A673 (cell line): ENCODE measurements at regions not wholly inside any gene's neighbourhood (a gene's known extent, or its start where the extent isn't known, plus 50 kb on each side); places are given as distances from the start of the nearest gene placed in this dataset.

Experiments used
- BruUV-seq: library from RNA; stranded (reverse); fragments of 400-500 nt; replicated peaks from 2 replicates; lab custom pipeline; 2021; lab: Mats Ljungman, UMichigan
- CTCF ChIA-PET: fragments of 300-600 bp; sonication (Branson Sonifier 250); formaldehyde crosslinking; loops from one replicate; lab custom pipeline; 2022; ENCODE audit warnings: antibody characterized with exemption; lab: Charles Lee
- POLR2A ChIA-PET: fragments of 300-600 bp; sonication (Branson Sonifier 250); formaldehyde crosslinking; loops from one replicate; lab custom pipeline; 2022; ENCODE audit warnings: antibody characterized with exemption; ENCODE audit not compliant: low non-redundant PET; lab: Charles Lee
- DNase-seq: peaks from one replicate; pipeline ENCODE4 v3.0.0-alpha.2; 2015; ENCODE audit warnings: low spot score
- H3K27ac ChIP-seq: fragments of 200-600 bp; sonication (generic); 2 replicates; pipeline ENCODE4 v1.5.1; 2016; ENCODE audit warnings: mixed run types, low read depth, mild to moderate bottlenecking, mixed read lengths, antibody characterized with exemption, low read length; ENCODE audit not compliant: poor library complexity, severe bottlenecking
- H3K27me3 ChIP-seq: fragments of 200-600 bp; sonication (generic); replicated peaks from 2 replicates; pipeline ENCODE4 v1.6.1; 2017; ENCODE audit warnings: mixed run types, low read depth, mild to moderate bottlenecking, mixed read lengths, antibody characterized with exemption, low read length; ENCODE audit not compliant: insufficient read depth, poor library complexity
- H3K36me3 ChIP-seq: fragments of 200-600 bp; sonication (generic); 2 replicates; pipeline ENCODE4 v1.6.1; 2016; ENCODE audit warnings: mixed run types, mild to moderate bottlenecking, mixed read lengths, antibody characterized with exemption, low read length; ENCODE audit not compliant: insufficient read depth, poor library complexity, severe bottlenecking
- H3K4me1 ChIP-seq: fragments of 200-600 bp; sonication (generic); 2 replicates; pipeline ENCODE4 v1.6.1; 2017; ENCODE audit warnings: mixed run types, mild to moderate bottlenecking, mixed read lengths, antibody characterized with exemption, low read length; ENCODE audit not compliant: insufficient read depth, poor library complexity, severe bottlenecking
- H3K4me3 ChIP-seq: fragments of 200-600 bp; sonication (generic); 2 replicates; pipeline ENCODE4 v1.5.1; 2016; ENCODE audit warnings: low read depth, mixed run types, mild to moderate bottlenecking, mixed read lengths, low read length; ENCODE audit not compliant: poor library complexity, severe bottlenecking
- H3K9me3 ChIP-seq: fragments of 200-600 bp; sonication (generic); 2 replicates; pipeline ENCODE4 v1.6.1; 2016; ENCODE audit warnings: mixed run types, low read depth, mild to moderate bottlenecking, mixed read lengths, antibody characterized with exemption, low read length; ENCODE audit not compliant: poor library complexity, severe bottlenecking
- CTCF ChIP-seq: fragments of 300-800, 200-600 bp; sonication (generic); conservative IDR thresholded peaks from 2 replicates; pipeline ENCODE4 v1.5.1; 2017; ENCODE audit warnings: low read depth, mild to moderate bottlenecking, antibody characterized with exemption, low read length, moderate library complexity, mixed read lengths
- EZH2 ChIP-seq: fragments of 200-600 bp; sonication (generic); IDR thresholded peaks from 2 replicates; pipeline ENCODE4 v1.6.1; 2017; ENCODE audit warnings: borderline replicate concordance, low read depth, mild to moderate bottlenecking, mixed read lengths, antibody characterized with exemption, low read length; ENCODE audit not compliant: poor library complexity, severe bottlenecking
- intact Hi-C: fragments of 100-400 bp; cut with micrococcal nuclease; formaldehyde crosslinking; loops from one replicate; pipeline ENCODE4 v1.10.0; 2022; ENCODE audit not compliant: unreplicated experiment

- H3K4me3 ChIP-seq = no peak overlapping the region
- no peaks in the 10 kb centered on the region for H3K27me3 ChIP-seq
- ChIA-PET POLR2A (no interaction called here), CTCF (no interaction called here)
- H3K9me3 ChIP-seq = no peaks in the 10 kb centered on the region
- H3K36me3 ChIP-seq = no peaks in the 10 kb centered on the region
- H3K4me1 ChIP-seq = no peaks in the 10 kb centered on the region
- TF ChIP-seq CTCF (no peak), EZH2 (no peak)
- BruUV-seq = no TSS peak
- no peak overlapping the region for H3K27ac ChIP-seq
- intact Hi-C loops = no loop called here
- no peak for DNase-seq
Observed at GRCh38 chr14:80110721-80111120, 100.6 kb downstream of the DIO2 start.

- Histone ChIP-seq H3K4me1 (no peaks in the 10 kb centered on the region), H3K27ac (no peak overlapping the region), H3K9me3 (no peaks in the 10 kb centered on the region), H3K4me3 (no peak overlapping the region), H3K36me3 (no peaks in the 10 kb centered on the region), H3K27me3 (no peaks in the 10 kb centered on the region)
- BruUV-seq = no TSS peak
- no peak for DNase-seq
- intact Hi-C loops = no loop called here
- TF ChIP-seq CTCF (no peak), EZH2 (no peak)
- ChIA-PET POLR2A (no interaction called here), CTCF (no interaction called here)
Observed at GRCh38 chr14:80109055-80109454, 102.2 kb downstream of the DIO2 start.

GRCh38 chr14:80108430-80108829, 102.9 kb downstream of the DIO2 start:
- no TSS peak for BruUV-seq
- no peaks in the 10 kb centered on the region for H3K36me3 ChIP-seq
- no peaks in the 10 kb centered on the region for H3K9me3 ChIP-seq
- intact Hi-C loops = no loop called here
- H3K27ac ChIP-seq = no peak overlapping the region
- TF ChIP-seq CTCF (no peak), EZH2 (no peak)
- DNase-seq = no peak
- no peaks in the 10 kb centered on the region for H3K27me3 ChIP-seq
- H3K4me3 ChIP-seq = no peak overlapping the region
- ChIA-PET CTCF (no interaction called here), POLR2A (no interaction called here)
- no peaks in the 10 kb centered on the region for H3K4me1 ChIP-seq
